Stomach (tissue), 4 donors: ENCODE measurements at regions not wholly inside any gene's neighbourhood (a gene's known extent, or its start where the extent isn't known, plus 50 kb on each side); places are given as distances from the start of the nearest gene placed in this dataset.

Source experiments
- CTCF ChIP-seq, 7 experiments: fragments of 450-650 bp in 4 of 7; fragments of 200-600 bp in 3 of 7; sonication (generic) in 3 of 7; IDR thresholded peaks; one replicate each; pipeline ENCODE4 v1.5.1; 2016 to 2019; ENCODE audit warnings: antibody characterized with exemption in 7 of 7, control low read depth in 2 of 7, mild to moderate bottlenecking in 1 of 7
- EP300 ChIP-seq: sonication (generic); formaldehyde crosslinking; IDR thresholded peaks from one replicate; pipeline ENCODE4 v1.6.1; 2017; ENCODE audit warnings: antibody characterized with exemption
- POLR2A ChIP-seq, 4 donors: fragments of 450-650 bp; IDR thresholded peaks; one replicate each; pipeline ENCODE4 v1.6.1; 2016; ENCODE audit warnings: antibody characterized with exemption in 4 of 4, control low read depth in 2 of 4, mild to moderate bottlenecking in 1 of 4, moderate library complexity in 1 of 4
- POLR2AphosphoS5 ChIP-seq, 3 donors: sonication (generic); formaldehyde crosslinking; IDR thresholded peaks; one replicate each; pipeline ENCODE4 v1.6.1; 2016; ENCODE audit warnings: antibody characterized with exemption in 3 of 3

- TF ChIP-seq CTCF (IDR thresholded peaks at IDR 0.05): no peak
- TF ChIP-seq POLR2AphosphoS5 (IDR thresholded peaks at IDR 0.05): no peak
- TF ChIP-seq EP300: no peak
- no peak for TF ChIP-seq POLR2A (IDR thresholded peaks at IDR 0.05)
These were observed 315.2 kb upstream of the CDH9 start for GRCh38 chr5:27353540-27353939.
